ENCODE measurements at regions not wholly inside any gene's neighbourhood (a gene's known extent, or its start where the extent isn't known, plus 50 kb on each side); places are given as distances from the start of the nearest gene placed in this dataset.

- H3K27ac ChIP-seq (ENCODE audit: insufficient read depth, low read length) = no peak overlapping the region
- H3K4me2 ChIP-seq (ENCODE audit: low read depth, low read length) = no peak overlapping the region
- WGBS, 2 experiments (ENCODE audit: extremely low coverage in 2 of 2, insufficient read length in 1 of 2) = no CpG with 5 or more reads among the region's 5 CpGs
- no peaks in the 10 kb centered on the region for H3K36me3 ChIP-seq (ENCODE audit: control insufficient read depth, insufficient read depth, low read length)
- no peak overlapping the region for H3K4ac ChIP-seq (ENCODE audit: low read depth, low read length)
- no peak overlapping the region for H2AFZ ChIP-seq (replicated peaks; ENCODE audit: low read length, poor library complexity)
- H3K27me3 ChIP-seq (ENCODE audit: control insufficient read depth, insufficient read depth, low read length) = no peaks in the 10 kb centered on the region
- no peak overlapping the region for H3K14ac ChIP-seq (replicated peaks; ENCODE audit: low read depth, low read length)
- H3K4me3 ChIP-seq (ENCODE audit: insufficient read depth, low read depth, low read length) = no peak overlapping the region
- dilution Hi-C loops (cut with HindIII; ENCODE audit: low sequenced_read_pairs, unreplicated experiment) (no loop called here), intact Hi-C loops (cut with micrococcal nuclease) (no loop called here), in situ Hi-C loops (cut with MboI; ENCODE audit: low sequenced_read_pairs) (no loop called here)
- no peak overlapping the region for H2AK9ac ChIP-seq (replicated peaks; ENCODE audit: low read depth, low read length, poor library complexity)
- H3K79me1 ChIP-seq (ENCODE audit: low read depth in 1 of 2, low read length in 2 of 2) = no peaks in the 10 kb centered on the region
- peaks cover 2% of the 10 kb centered on the region for H3K9me3 ChIP-seq (ENCODE audit: control insufficient read depth, insufficient read depth, low read length)
- no peak overlapping the region for H3K23ac ChIP-seq (ENCODE audit: low read depth, low read length)
- no peak overlapping the region for H3K9ac ChIP-seq (ENCODE audit: low read depth, low read length)
- no peak overlapping the region for H3K56ac ChIP-seq (ENCODE audit: extremely low read depth, insufficient read depth, low read length)
- no peak overlapping the region for H2BK120ac ChIP-seq (ENCODE audit: low read depth, low read length)
- TF ChIP-seq ELK1 (IDR thresholded peaks at IDR 0.05; ENCODE audit: borderline replicate concordance, low read depth, low read length) = no peak
- TF ChIP-seq SMC3 (IDR thresholded peaks at IDR 0.05; ENCODE audit: low read depth, low read length) = no peak
- TF ChIP-seq NFE2L2 (IDR thresholded peaks at IDR 0.05; ENCODE audit: low read depth, low read length) = no peak
- no peak for TF ChIP-seq FOS (IDR thresholded peaks at IDR 0.05; ENCODE audit: low read depth, low read length)
- TF ChIP-seq MXI1 (IDR thresholded peaks at IDR 0.05; ENCODE audit: borderline replicate concordance, low read depth, low read length) = no peak
- TF ChIP-seq CTCF (conservative IDR thresholded peaks at IDR 0.05; ENCODE audit: low read depth, low read length) = no peak
- no peak for TF ChIP-seq RAD21 (IDR thresholded peaks at IDR 0.05; ENCODE audit: low read length)
- TF ChIP-seq RFX5 (IDR thresholded peaks at IDR 0.05; ENCODE audit: low read depth, low read length) = no peak
- no peak for TF ChIP-seq USF2 (IDR thresholded peaks at IDR 0.05; ENCODE audit: low read depth, low read length)
- TF ChIP-seq MAZ (IDR thresholded peaks at IDR 0.05; ENCODE audit: borderline replicate concordance, low read depth, low read length) = no peak
- no peak for TF ChIP-seq CHD1 (IDR thresholded peaks at IDR 0.05; ENCODE audit: low read depth, low read length)
- no peak for TF ChIP-seq RCOR1 (IDR thresholded peaks at IDR 0.05; ENCODE audit: insufficient replicate concordance, low read length)
- H2AK5ac ChIP-seq (ENCODE audit: low read depth, low read length) = no peak overlapping the region
- no peaks in the 10 kb centered on the region for H3K4me1 ChIP-seq (ENCODE audit: control insufficient read depth, insufficient read depth, low read length)
- ChIA-PET CTCF (no interaction called here), POLR2A (ENCODE audit: unreplicated experiment) (interaction anchor here (0.6 kb wide), 1 partner anchor 522 kb away, joined by 4 read pairs; no protein-coding TSS in a partner anchor)
- DNase-seq (no peak), ATAC-seq (ENCODE audit: low read depth) (no peak)
- no peaks in the 10 kb centered on the region for H3K9me1 ChIP-seq (ENCODE audit: insufficient read depth, low read length)
- H2BK5ac ChIP-seq (ENCODE audit: low read depth, low read length, poor library complexity, severe bottlenecking) = no peak overlapping the region
- no peak overlapping the region for H4K5ac ChIP-seq (ENCODE audit: low read depth, low read length)
- H3K18ac ChIP-seq (ENCODE audit: low read depth, low read length) = no peak overlapping the region
- BruUV-seq (replicated peaks) = no TSS peak
- H2BK15ac ChIP-seq (ENCODE audit: low read depth, low read length) = no peak overlapping the region
- no peak overlapping the region for H4K8ac ChIP-seq (ENCODE audit: low read depth in 2 of 2, low read length in 2 of 2)
- H4K20me1 ChIP-seq (ENCODE audit: insufficient read depth, low read length) = no peaks in the 10 kb centered on the region
- H2BK20ac ChIP-seq (ENCODE audit: low read depth, low read length) = no peak overlapping the region
- no peak overlapping the region for H4K91ac ChIP-seq (ENCODE audit: insufficient read depth, low read depth, low read length)
These were observed 128.2 kb downstream of the AKR1D1 start for GRCh38 chr7:138204285-138204981.

All from IMR-90 (cell line).